SW480 (cell line): ENCODE measurements at regions not wholly inside any gene's neighbourhood (a gene's known extent, or its start where the extent isn't known, plus 50 kb on each side); places are given as distances from the start of the nearest gene placed in this dataset.

Experiments
- DNase-seq: peaks from one replicate; pipeline ENCODE4 v3.0.0-alpha.2; 2016; ENCODE audit warnings: low spot score

GRCh38 chr1:39085174-39085573 lies 59.0 kb downstream of the NDUFS5 start:
- no peak for DNase-seq

GRCh38 chr1:39086386-39086785 lies 60.2 kb downstream of the NDUFS5 start:
- DNase-seq = no peak

GRCh38 chr1:39086865-39087409 lies 60.8 kb downstream of the NDUFS5 start:
- DNase-seq = no peak

- no peak for DNase-seq
Measured at GRCh38 chr1:39087435-39087834, 61.3 kb downstream of the NDUFS5 start.

GRCh38 chr1:39088658-39089057 lies 62.5 kb downstream of the NDUFS5 start:
- DNase-seq = no peak

- no peak for DNase-seq
Measured at GRCh38 chr1:39089931-39090521, 63.9 kb downstream of the NDUFS5 start.

GRCh38 chr1:39090757-39091380 lies 64.7 kb downstream of the NDUFS5 start:
- DNase-seq = no peak

GRCh38 chr1:39091845-39092645 lies 65.9 kb downstream of the NDUFS5 start:
- peak; percentile 52 for DNase-seq

- no peak for DNase-seq
Measured at GRCh38 chr1:39094685-39095084, 68.5 kb downstream of the NDUFS5 start.

- peak; percentile 80 for DNase-seq
Measured at GRCh38 chr1:39098546-39099250, 72.5 kb downstream of the NDUFS5 start.

GRCh38 chr1:39102537-39103327 lies 76.6 kb downstream of the NDUFS5 start:
- DNase-seq = peak; percentile 89

- DNase-seq = no peak
Measured at GRCh38 chr1:39103328-39104157, 77.4 kb downstream of the NDUFS5 start.

- peak; percentile 28 for DNase-seq
Measured at GRCh38 chr1:39104158-39105060, 78.3 kb downstream of the NDUFS5 start.

- peak; percentile 56 for DNase-seq
Measured at GRCh38 chr1:39105061-39105840, 79.1 kb downstream of the NDUFS5 start.

GRCh38 chr1:39105841-39106765 lies 80.0 kb downstream of the NDUFS5 start:
- DNase-seq = peak; percentile 57

- DNase-seq = no peak
Measured at GRCh38 chr1:39106801-39107327, 80.7 kb downstream of the NDUFS5 start.
